Endodermal cell (in vitro differentiated cells): ENCODE measurements at regions not wholly inside any gene's neighbourhood (a gene's known extent, or its start where the extent isn't known, plus 50 kb on each side); places are given as distances from the start of the nearest gene placed in this dataset.

Experiments
- DNase-seq: peaks from one replicate; pipeline ENCODE4 v3.0.0-alpha.2; 2017
- H3K27ac ChIP-seq: 2 replicates; pipeline ENCODE4 v1.5.1; 2013; ENCODE audit warnings: mild to moderate bottlenecking, low read depth, low read length, moderate library complexity
- H3K27me3 ChIP-seq: 2 replicates; pipeline ENCODE4 v1.6.1; 2013; ENCODE audit warnings: mild to moderate bottlenecking, low read length, moderate library complexity; ENCODE audit not compliant: insufficient read depth, control insufficient read depth, poor library complexity, severe bottlenecking
- H3K36me3 ChIP-seq: 2 replicates; pipeline ENCODE4 v1.7.0; 2013; ENCODE audit warnings: mild to moderate bottlenecking, low read length, moderate library complexity; ENCODE audit not compliant: control insufficient read depth, insufficient read depth
- H3K4me1 ChIP-seq: one replicate; pipeline ENCODE4 v1.7.0; 2013; ENCODE audit warnings: low read length; ENCODE audit not compliant: control insufficient read depth, insufficient read depth
- H3K4me3 ChIP-seq: 2 replicates; pipeline ENCODE4 v1.5.1; 2013; ENCODE audit warnings: mild to moderate bottlenecking, low read length, moderate library complexity
- H3K9ac ChIP-seq: 2 replicates; pipeline ENCODE4 v1.6.1; 2013; ENCODE audit warnings: mild to moderate bottlenecking, low read length, moderate library complexity; ENCODE audit not compliant: poor library complexity, severe bottlenecking; ENCODE audit errors: extremely low read depth
- H3K9me3 ChIP-seq: 2 replicates; pipeline ENCODE4 v1.6.1; 2013; ENCODE audit warnings: mild to moderate bottlenecking, low read length, moderate library complexity; ENCODE audit not compliant: control insufficient read depth
- H3K27ac Mint-ChIP-seq: 2 replicates; pipeline ENCODE4 v1.8.0; 2020; ENCODE audit warnings: mixed read lengths
- H3K27me3 Mint-ChIP-seq: 2 replicates; pipeline ENCODE4 v1.8.0; 2021; ENCODE audit warnings: mild to moderate bottlenecking, mixed read lengths; ENCODE audit not compliant: insufficient read depth
- H3K36me3 Mint-ChIP-seq: 2 replicates; pipeline ENCODE4 v1.8.0; 2020; ENCODE audit warnings: low read depth, mixed read lengths
- H3K4me1 Mint-ChIP-seq: 2 replicates; pipeline ENCODE4 v1.8.0; 2020; ENCODE audit warnings: mixed read lengths
- H3K4me3 Mint-ChIP-seq: 2 replicates; pipeline ENCODE4 v1.8.0; 2020; ENCODE audit warnings: mild to moderate bottlenecking, moderate library complexity, mixed read lengths
- H3K9me3 Mint-ChIP-seq: 2 replicates; pipeline ENCODE4 v1.8.0; 2020; ENCODE audit warnings: mild to moderate bottlenecking, mixed read lengths
- CTCF ChIP-seq: fragments of 200-600 bp; sonication (generic); conservative IDR thresholded peaks from 2 replicates; pipeline ENCODE4 v1.5.0; 2021; ENCODE audit warnings: antibody characterized with exemption, mild to moderate bottlenecking
- WGBS, 2 experiments: methylation state at CpG; one replicate each; pipeline versions ENCODE4 v1.1.5 to v1.1.7; 2013; ENCODE audit warnings: missing lambda C conversion rate in 2 of 2, mixed read lengths in 1 of 2; ENCODE audit not compliant: insufficient coverage in 1 of 2, insufficient read length in 1 of 2; 5-methylcytosine and 5-hydroxymethylcytosine counted together

- no peak overlapping the region for H3K27ac Mint-ChIP-seq
- no peak overlapping the region for H3K4me3 ChIP-seq
- H3K36me3 ChIP-seq: no peaks in the 10 kb centered on the region
- H3K36me3 Mint-ChIP-seq: peaks cover 3% of the 10 kb centered on the region
- H3K9ac ChIP-seq: no peak overlapping the region
- WGBS, 2 experiments: 86 to 89% methylated on average over 1 of the region's 1 CpG
- no peak overlapping the region for H3K27ac ChIP-seq
- peaks cover 18% of the 10 kb centered on the region for H3K9me3 ChIP-seq
- peaks cover 17% of the 10 kb centered on the region for H3K9me3 Mint-ChIP-seq
- peaks cover 15% of the 10 kb centered on the region for H3K4me1 Mint-ChIP-seq
- no peaks in the 10 kb centered on the region for H3K4me1 ChIP-seq
- no peak overlapping the region for H3K4me3 Mint-ChIP-seq
- TF ChIP-seq CTCF: no peak
- DNase-seq: no peak
- H3K27me3 Mint-ChIP-seq: no peaks in the 10 kb centered on the region
- H3K27me3 ChIP-seq: no peaks in the 10 kb centered on the region
These were observed 194.9 kb upstream of the HNMT start for GRCh38 chr2:137769406-137769805.

- Histone ChIP-seq H3K27me3 (no peaks in the 10 kb centered on the region), H3K36me3 (no peaks in the 10 kb centered on the region), H3K4me3 (no peak overlapping the region), H3K9ac (no peak overlapping the region), H3K9me3 (peaks cover 18% of the 10 kb centered on the region), H3K27ac (no peak overlapping the region), H3K4me1 (no peaks in the 10 kb centered on the region)
- Mint-ChIP-seq H3K4me3 (no peak overlapping the region), H3K4me1 (peaks cover 15% of the 10 kb centered on the region), H3K36me3 (peaks cover 3% of the 10 kb centered on the region), H3K9me3 (peaks cover 17% of the 10 kb centered on the region), H3K27ac (no peak overlapping the region), H3K27me3 (no peaks in the 10 kb centered on the region)
- no peak for DNase-seq
- WGBS, 2 experiments: 81% methylated on average over 1 of the region's 1 CpG; no CpG with 5 or more reads in 1 of the 2 experiments
- no peak for TF ChIP-seq CTCF
These were observed 194.1 kb upstream of the HNMT start for GRCh38 chr2:137770166-137770565.

GRCh38 chr2:137771064-137771463 is 193.2 kb upstream of the HNMT start:
- Mint-ChIP-seq H3K4me1 (peaks cover 18% of the 10 kb centered on the region), H3K36me3 (peaks cover 3% of the 10 kb centered on the region), H3K4me3 (no peak overlapping the region), H3K27me3 (no peaks in the 10 kb centered on the region), H3K27ac (no peak overlapping the region), H3K9me3 (peaks cover 17% of the 10 kb centered on the region)
- H3K9me3 ChIP-seq: peaks cover 18% of the 10 kb centered on the region
- H3K27ac ChIP-seq: no peak overlapping the region
- H3K36me3 ChIP-seq: no peaks in the 10 kb centered on the region
- no peaks in the 10 kb centered on the region for H3K27me3 ChIP-seq
- DNase-seq: no peak
- no peak overlapping the region for H3K4me3 ChIP-seq
- TF ChIP-seq CTCF: no peak
- H3K9ac ChIP-seq: no peak overlapping the region
- no peaks in the 10 kb centered on the region for H3K4me1 ChIP-seq
- WGBS, 2 experiments: 100% methylated on average over 1 of the region's 1 CpG; no CpG with 5 or more reads in 1 of the 2 experiments
